Fibroblast of lung (primary cell): ENCODE measurements at regions not wholly inside any gene's neighbourhood (a gene's known extent, or its start where the extent isn't known, plus 50 kb on each side); places are given as distances from the start of the nearest gene placed in this dataset.

Experiments used
- DNase-seq, 2 donors: peaks; one replicate each; pipeline versions ENCODE4 v3.0.0 to v3.0.0-alpha.2; 2010; ENCODE audit warnings: low read depth in 2 of 2
- H2AFZ ChIP-seq: 2 replicates; pipeline ENCODE4 v1.5.1; 2012; ENCODE audit warnings: low read length, control low read depth, inconsistent platforms
- H3K27ac ChIP-seq: 2 replicates; pipeline ENCODE4 v1.5.1; 2011; ENCODE audit warnings: low read length, control low read depth; ENCODE audit not compliant: insufficient read depth
- H3K27me3 ChIP-seq: 2 replicates; pipeline ENCODE4 v1.5.1; 2011; ENCODE audit warnings: mild to moderate bottlenecking, low read length; ENCODE audit not compliant: control insufficient read depth, insufficient read depth
- H3K36me3 ChIP-seq: 2 replicates; pipeline ENCODE4 v1.5.1; 2011; ENCODE audit warnings: low read length; ENCODE audit not compliant: control insufficient read depth, insufficient read depth
- H3K4me1 ChIP-seq: 2 replicates; pipeline ENCODE4 v1.5.1; 2011; ENCODE audit warnings: low read length; ENCODE audit not compliant: control insufficient read depth, insufficient read depth; ENCODE audit errors: extremely low read depth
- H3K4me2 ChIP-seq: 2 replicates; pipeline ENCODE4 v1.5.1; 2011; ENCODE audit warnings: low read length, control low read depth; ENCODE audit not compliant: insufficient read depth; ENCODE audit errors: extremely low read depth
- H3K4me3 ChIP-seq, 4 experiments: fragments of 200-600 bp in 1 of 4; sonication (generic) in 1 of 4; replicated peaks in 1 of 4; 2 replicates each; pipeline ENCODE4 v1.5.1; 2011 to 2016; ENCODE audit warnings: low read length in 4 of 4, low read depth in 3 of 4, mild to moderate bottlenecking in 3 of 4, control low read depth in 2 of 4, inconsistent platforms in 1 of 4, mixed read lengths in 1 of 4; ENCODE audit not compliant: insufficient read depth in 1 of 4; ENCODE audit errors: control extremely low read depth in 1 of 4
- H3K79me2 ChIP-seq: 2 replicates; pipeline ENCODE4 v1.5.1; 2012; ENCODE audit warnings: mild to moderate bottlenecking, low read length, inconsistent platforms; ENCODE audit not compliant: control insufficient read depth, insufficient read depth
- H3K9ac ChIP-seq: 2 replicates; pipeline ENCODE4 v1.5.1; 2011; ENCODE audit warnings: mild to moderate bottlenecking, low read length, control low read depth; ENCODE audit not compliant: insufficient read depth
- H3K9me3 ChIP-seq: 2 replicates; pipeline ENCODE4 v1.5.1; 2012; ENCODE audit warnings: low read depth, low read length; ENCODE audit not compliant: control insufficient read depth, insufficient read depth
- H4K20me1 ChIP-seq: 2 replicates; pipeline ENCODE4 v1.5.1; 2011; ENCODE audit warnings: low read length; ENCODE audit not compliant: control insufficient read depth, insufficient read depth; ENCODE audit errors: extremely low read depth
- CTCF ChIP-seq, 2 donors: IDR thresholded peaks in 1 of 2; conservative IDR thresholded peaks in 1 of 2; 1 replicate in 1 of 2; 2 replicates in 1 of 2; pipeline ENCODE4 v1.5.1; 2011 to 2012; ENCODE audit warnings: low read length in 2 of 2, control low read depth in 1 of 2, inconsistent platforms in 1 of 2, low read depth in 1 of 2, mild to moderate bottlenecking in 1 of 2
- EZH2 ChIP-seq: IDR thresholded peaks from 2 replicates; pipeline ENCODE4 v1.5.1; 2012; ENCODE audit warnings: low read length, control low read depth, mild to moderate bottlenecking; ENCODE audit errors: missing control alignments

- H3K4me2 ChIP-seq, result no peak overlapping the region
- H2AFZ ChIP-seq, result no peak overlapping the region
- no peaks in the 10 kb centered on the region for H3K27me3 ChIP-seq
- no peak overlapping the region for H3K4me3 ChIP-seq
- TF ChIP-seq CTCF (conservative IDR thresholded peaks at IDR 0.05 in 1 of 2, IDR thresholded peaks at IDR 0.05 in 1 of 2; ENCODE audit: low read depth in 1 of 2, low read length in 2 of 2) (no peak), EZH2 (no peak)
- H4K20me1 ChIP-seq, result no peaks in the 10 kb centered on the region
- DNase-seq, result no peak
- no peaks in the 10 kb centered on the region for H3K9me3 ChIP-seq
- H3K27ac ChIP-seq, result no peak overlapping the region
- H3K9ac ChIP-seq, result no peak overlapping the region
- no peaks in the 10 kb centered on the region for H3K79me2 ChIP-seq
- H3K4me1 ChIP-seq, result no peaks in the 10 kb centered on the region
- no peaks in the 10 kb centered on the region for H3K36me3 ChIP-seq
These were observed 232.8 kb downstream of the MATN1 start for GRCh38 chr1:30490554-30491053.

GRCh38 chr1:30489737-30490389, 233.5 kb downstream of the MATN1 start:
- Histone ChIP-seq H3K4me1 (no peaks in the 10 kb centered on the region), H2AFZ (no peak overlapping the region), H3K79me2 (no peaks in the 10 kb centered on the region), H3K4me3 (no peak overlapping the region), H4K20me1 (no peaks in the 10 kb centered on the region), H3K36me3 (no peaks in the 10 kb centered on the region), H3K27ac (no peak overlapping the region), H3K9me3 (no peaks in the 10 kb centered on the region), H3K9ac (no peak overlapping the region), H3K27me3 (no peaks in the 10 kb centered on the region), H3K4me2 (no peak overlapping the region)
- TF ChIP-seq EZH2 (no peak), CTCF (conservative IDR thresholded peaks at IDR 0.05 in 1 of 2, IDR thresholded peaks at IDR 0.05 in 1 of 2; ENCODE audit: low read depth in 1 of 2, low read length in 2 of 2) (no peak)
- DNase-seq, result no peak

- no peak for DNase-seq
- TF ChIP-seq CTCF (conservative IDR thresholded peaks at IDR 0.05 in 1 of 2, IDR thresholded peaks at IDR 0.05 in 1 of 2; ENCODE audit: low read depth in 1 of 2, low read length in 2 of 2) (no peak), EZH2 (no peak)
- H3K4me1 ChIP-seq, result no peaks in the 10 kb centered on the region
- H3K27me3 ChIP-seq, result no peaks in the 10 kb centered on the region
- no peak overlapping the region for H3K4me3 ChIP-seq
- H4K20me1 ChIP-seq, result no peaks in the 10 kb centered on the region
- no peak overlapping the region for H3K9ac ChIP-seq
- H3K79me2 ChIP-seq, result no peaks in the 10 kb centered on the region
- H3K9me3 ChIP-seq, result no peaks in the 10 kb centered on the region
- no peak overlapping the region for H3K27ac ChIP-seq
- H3K4me2 ChIP-seq, result no peak overlapping the region
- H2AFZ ChIP-seq, result no peak overlapping the region
- H3K36me3 ChIP-seq, result no peaks in the 10 kb centered on the region
These were observed 235.0 kb downstream of the MATN1 start for GRCh38 chr1:30488324-30488913.
